ENCODE measurements at regions not wholly inside any gene's neighbourhood (a gene's known extent, or its start where the extent isn't known, plus 50 kb on each side); places are given as distances from the start of the nearest gene placed in this dataset.

DNA sequence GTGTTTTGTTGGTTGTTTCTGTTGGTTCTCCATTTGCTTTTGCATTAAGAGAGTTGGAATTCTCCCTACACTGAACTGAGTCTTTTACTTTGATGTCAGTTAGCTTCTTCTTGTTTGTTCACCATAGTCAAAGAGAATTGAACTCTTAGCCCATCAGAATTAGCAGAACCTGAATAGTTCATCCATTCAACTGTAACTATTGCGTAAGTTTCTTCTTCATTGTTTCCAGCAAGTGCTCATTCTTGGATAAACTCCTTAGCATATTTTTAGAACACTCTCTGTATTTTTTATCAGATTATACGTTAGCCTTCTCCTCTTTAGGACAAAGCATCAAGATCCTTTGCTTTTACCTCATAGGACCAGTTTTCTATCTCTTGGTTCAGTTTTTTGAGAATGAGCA, 128.4 kb upstream of the RAB11FIP2 start:
- ChIA-PET POLR2A (ENCODE audit: unreplicated experiment) (no interaction called here), CTCF (no interaction called here)
- H4K8ac ChIP-seq (ENCODE audit: low read depth in 2 of 2, low read length in 2 of 2): no peak overlapping the region
- no peaks in the 10 kb centered on the region for H3K36me3 ChIP-seq (ENCODE audit: control insufficient read depth, insufficient read depth, low read length)
- ATAC-seq (ENCODE audit: low read depth) (no peak), DNase-seq (no peak)
- H3K4me1 ChIP-seq (ENCODE audit: control insufficient read depth, insufficient read depth, low read length): no peaks in the 10 kb centered on the region
- H3K23ac ChIP-seq (ENCODE audit: low read depth, low read length): no peak overlapping the region
- no peak overlapping the region for H3K4me2 ChIP-seq (ENCODE audit: low read depth, low read length)
- no peaks in the 10 kb centered on the region for H4K20me1 ChIP-seq (ENCODE audit: insufficient read depth, low read length)
- BruUV-seq (replicated peaks): no TSS peak
- no peak overlapping the region for H3K56ac ChIP-seq (ENCODE audit: extremely low read depth, insufficient read depth, low read length)
- H3K9me1 ChIP-seq (ENCODE audit: insufficient read depth, low read length): no peaks in the 10 kb centered on the region
- no peak overlapping the region for H3K14ac ChIP-seq (replicated peaks; ENCODE audit: low read depth, low read length)
- no peak overlapping the region for H3K4ac ChIP-seq (ENCODE audit: low read depth, low read length)
- no peak overlapping the region for H4K5ac ChIP-seq (ENCODE audit: low read depth, low read length)
- TF ChIP-seq CEBPB (IDR thresholded peaks at IDR 0.05; ENCODE audit: low read depth, low read length): no peak
- TF ChIP-seq MAFK (IDR thresholded peaks at IDR 0.05; ENCODE audit: low read depth, low read length): no peak
- no peak for TF ChIP-seq POLR2A (IDR thresholded peaks at IDR 0.05; ENCODE audit: low read depth, low read length)
- no peak for TF ChIP-seq RAD21 (IDR thresholded peaks at IDR 0.05; ENCODE audit: low read length)
- no peak for TF ChIP-seq MXI1 (IDR thresholded peaks at IDR 0.05; ENCODE audit: borderline replicate concordance, low read depth, low read length)
- TF ChIP-seq RCOR1 (IDR thresholded peaks at IDR 0.05; ENCODE audit: insufficient replicate concordance, low read length): no peak
- TF ChIP-seq FOS (IDR thresholded peaks at IDR 0.05; ENCODE audit: low read depth, low read length): no peak
- no peak for TF ChIP-seq MAZ (IDR thresholded peaks at IDR 0.05; ENCODE audit: borderline replicate concordance, low read depth, low read length)
- no peak for TF ChIP-seq SMC3 (IDR thresholded peaks at IDR 0.05; ENCODE audit: low read depth, low read length)
- TF ChIP-seq, protein P1, sequence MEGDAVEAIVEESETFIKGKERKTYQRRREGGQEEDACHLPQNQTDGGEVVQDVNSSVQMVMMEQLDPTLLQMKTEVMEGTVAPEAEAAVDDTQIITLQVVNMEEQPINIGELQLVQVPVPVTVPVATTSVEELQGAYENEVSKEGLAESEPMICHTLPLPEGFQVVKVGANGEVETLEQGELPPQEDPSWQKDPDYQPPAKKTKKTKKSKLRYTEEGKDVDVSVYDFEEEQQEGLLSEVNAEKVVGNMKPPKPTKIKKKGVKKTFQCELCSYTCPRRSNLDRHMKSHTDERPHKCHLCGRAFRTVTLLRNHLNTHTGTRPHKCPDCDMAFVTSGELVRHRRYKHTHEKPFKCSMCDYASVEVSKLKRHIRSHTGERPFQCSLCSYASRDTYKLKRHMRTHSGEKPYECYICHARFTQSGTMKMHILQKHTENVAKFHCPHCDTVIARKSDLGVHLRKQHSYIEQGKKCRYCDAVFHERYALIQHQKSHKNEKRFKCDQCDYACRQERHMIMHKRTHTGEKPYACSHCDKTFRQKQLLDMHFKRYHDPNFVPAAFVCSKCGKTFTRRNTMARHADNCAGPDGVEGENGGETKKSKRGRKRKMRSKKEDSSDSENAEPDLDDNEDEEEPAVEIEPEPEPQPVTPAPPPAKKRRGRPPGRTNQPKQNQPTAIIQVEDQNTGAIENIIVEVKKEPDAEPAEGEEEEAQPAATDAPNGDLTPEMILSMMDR (conservative IDR thresholded peaks at IDR 0.05; ENCODE audit: low read depth, low read length): no peak
- no peak for TF ChIP-seq BHLHE40 (IDR thresholded peaks at IDR 0.05; ENCODE audit: low read depth, low read length)
- no peak for TF ChIP-seq ELK1 (IDR thresholded peaks at IDR 0.05; ENCODE audit: borderline replicate concordance, low read depth, low read length)
- no peak for TF ChIP-seq RFX5 (IDR thresholded peaks at IDR 0.05; ENCODE audit: low read depth, low read length)
- no peak for TF ChIP-seq NFE2L2 (IDR thresholded peaks at IDR 0.05; ENCODE audit: low read depth, low read length)
- no peak for TF ChIP-seq USF2 (IDR thresholded peaks at IDR 0.05; ENCODE audit: low read depth, low read length)
- TF ChIP-seq CHD1 (IDR thresholded peaks at IDR 0.05; ENCODE audit: low read depth, low read length): no peak
- no peak overlapping the region for H2AK5ac ChIP-seq (ENCODE audit: low read depth, low read length)
- no peak overlapping the region for H2BK20ac ChIP-seq (ENCODE audit: low read depth, low read length)
- H2BK15ac ChIP-seq (ENCODE audit: low read depth, low read length): no peak overlapping the region
- dilution Hi-C loops (cut with HindIII; ENCODE audit: low sequenced_read_pairs, unreplicated experiment): no loop called here
- H2BK5ac ChIP-seq (ENCODE audit: low read depth, low read length, poor library complexity, severe bottlenecking): no peak overlapping the region
- H2BK120ac ChIP-seq (ENCODE audit: low read depth, low read length): no peak overlapping the region
- no peak overlapping the region for H3K9ac ChIP-seq (ENCODE audit: low read depth, low read length)
- no peaks in the 10 kb centered on the region for H3K27me3 ChIP-seq (ENCODE audit: control insufficient read depth, insufficient read depth, low read length)
- no peaks in the 10 kb centered on the region for H3K79me1 ChIP-seq (ENCODE audit: low read depth in 1 of 2, low read length in 2 of 2)
- in situ Hi-C loops (cut with MboI; ENCODE audit: low sequenced_read_pairs): no loop called here
- peaks cover 3% of the 10 kb centered on the region for H3K9me3 ChIP-seq (ENCODE audit: control insufficient read depth, insufficient read depth, low read length)
- intact Hi-C loops (cut with micrococcal nuclease): no loop called here
- H4K91ac ChIP-seq (ENCODE audit: insufficient read depth, low read depth, low read length): no peak overlapping the region
- no peak overlapping the region for H3K18ac ChIP-seq (ENCODE audit: low read depth, low read length)
- no peak overlapping the region for H2AK9ac ChIP-seq (replicated peaks; ENCODE audit: low read depth, low read length, poor library complexity)
- no CpG with 5 or more reads among the region's 2 CpGs for WGBS, 2 experiments (ENCODE audit: extremely low coverage in 2 of 2, insufficient read length in 1 of 2)
- H3K4me3 ChIP-seq (ENCODE audit: insufficient read depth, low read depth, low read length): no peak overlapping the region
- no peak overlapping the region for H3K27ac ChIP-seq (ENCODE audit: insufficient read depth, low read length)
- no peak overlapping the region for H2AFZ ChIP-seq (replicated peaks; ENCODE audit: low read length, poor library complexity)

Measured in IMR-90 (cell line).